ENCODE measurements at regions not wholly inside any gene's neighbourhood (a gene's known extent, or its start where the extent isn't known, plus 50 kb on each side); places are given as distances from the start of the nearest gene placed in this dataset.

DNA sequence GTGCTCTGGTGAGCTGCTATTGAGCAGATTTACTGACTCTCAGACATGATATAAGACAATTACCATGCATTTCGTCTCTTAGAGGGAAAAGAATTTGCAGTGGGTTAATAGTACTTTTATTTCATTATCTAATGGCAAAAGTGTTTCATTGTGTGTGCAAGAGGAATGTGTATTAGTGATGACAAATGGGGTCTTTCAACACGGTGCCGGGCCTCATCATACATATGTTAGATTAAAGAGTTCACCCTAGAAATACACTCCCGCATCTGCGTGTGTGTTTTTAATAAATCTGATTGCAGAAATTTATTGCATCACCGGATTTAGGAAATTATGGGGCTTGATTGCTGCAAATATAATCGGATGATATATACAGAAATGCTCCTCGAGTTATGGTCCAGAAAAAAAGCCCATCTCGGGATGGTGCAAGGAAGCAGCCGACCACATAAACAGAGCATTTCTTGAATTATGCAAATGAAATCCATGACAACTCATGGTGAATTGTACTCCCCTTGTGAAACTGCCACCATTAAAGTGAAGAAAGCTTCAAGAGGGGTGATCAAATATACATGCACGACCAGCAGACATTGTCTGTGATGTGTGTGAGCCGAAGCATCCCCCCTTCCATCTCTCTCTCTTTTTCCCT lies 156.0 kb downstream of the PHETA1 start:
- peaks cover 3% of the 10 kb centered on the region for H3K27me3 Mint-ChIP-seq (ENCODE audit: low read depth)
- DNase-seq, result no peak
- H3K27ac Mint-ChIP-seq, result no peak overlapping the region
- ATAC-seq, result no peak
- H3K36me3 Mint-ChIP-seq (ENCODE audit: low read depth), result no peaks in the 10 kb centered on the region
- POLR2A ChIA-PET, result no interaction called here
- no peaks in the 10 kb centered on the region for H3K9me3 Mint-ChIP-seq (ENCODE audit: insufficient read depth)
- no peaks in the 10 kb centered on the region for H3K4me1 Mint-ChIP-seq (ENCODE audit: low read depth)
- CTCF ChIA-PET, result no interaction called here
- no peak overlapping the region for H3K4me3 Mint-ChIP-seq

GRCh38 chr12:111211910-111212757 lies 156.8 kb downstream of the PHETA1 start:
- Mint-ChIP-seq H3K27ac (no peak overlapping the region), H3K36me3 (ENCODE audit: low read depth) (no peaks in the 10 kb centered on the region), H3K4me3 (no peak overlapping the region), H3K27me3 (ENCODE audit: low read depth) (peaks cover 5% of the 10 kb centered on the region), H3K4me1 (ENCODE audit: low read depth) (no peaks in the 10 kb centered on the region), H3K9me3 (ENCODE audit: insufficient read depth) (no peaks in the 10 kb centered on the region)
- no peak for ATAC-seq
- peak; percentile 33 for DNase-seq
- POLR2A ChIA-PET, result no interaction called here
- CTCF ChIA-PET, result interaction anchor here (0.7 kb wide), 1 partner anchor 291 kb away, joined by 3 read pairs; no protein-coding TSS in a partner anchor

DNA sequence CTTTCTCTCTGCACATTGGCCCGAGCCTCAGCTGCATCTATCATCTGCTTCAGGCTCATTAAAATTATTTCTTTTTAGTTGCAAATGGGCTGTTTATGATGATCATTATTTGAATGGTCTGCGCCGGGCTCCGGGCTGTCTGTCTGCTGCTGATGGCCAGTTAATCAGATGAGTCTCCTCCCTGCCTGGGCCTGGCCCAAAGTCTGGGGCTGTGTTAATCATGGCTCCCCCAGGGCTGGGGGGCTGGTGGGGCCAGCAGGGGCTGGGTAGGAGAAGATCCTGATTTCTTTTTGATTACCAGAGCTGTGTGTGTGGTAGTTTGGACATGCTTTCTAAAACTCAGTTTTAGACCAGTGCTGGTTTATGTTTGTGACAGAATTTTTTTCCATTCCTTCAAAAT lies 159.1 kb downstream of the PHETA1 start:
- ATAC-seq, result no peak
- Mint-ChIP-seq H3K36me3 (ENCODE audit: low read depth) (no peaks in the 10 kb centered on the region), H3K4me1 (ENCODE audit: low read depth) (no peaks in the 10 kb centered on the region), H3K27ac (no peak overlapping the region), H3K27me3 (ENCODE audit: low read depth) (peaks cover 12% of the 10 kb centered on the region), H3K4me3 (no peak overlapping the region), H3K9me3 (ENCODE audit: insufficient read depth) (no peaks in the 10 kb centered on the region)
- no peak for DNase-seq
- CTCF ChIA-PET, result no interaction called here
- POLR2A ChIA-PET, result no interaction called here

DNA sequence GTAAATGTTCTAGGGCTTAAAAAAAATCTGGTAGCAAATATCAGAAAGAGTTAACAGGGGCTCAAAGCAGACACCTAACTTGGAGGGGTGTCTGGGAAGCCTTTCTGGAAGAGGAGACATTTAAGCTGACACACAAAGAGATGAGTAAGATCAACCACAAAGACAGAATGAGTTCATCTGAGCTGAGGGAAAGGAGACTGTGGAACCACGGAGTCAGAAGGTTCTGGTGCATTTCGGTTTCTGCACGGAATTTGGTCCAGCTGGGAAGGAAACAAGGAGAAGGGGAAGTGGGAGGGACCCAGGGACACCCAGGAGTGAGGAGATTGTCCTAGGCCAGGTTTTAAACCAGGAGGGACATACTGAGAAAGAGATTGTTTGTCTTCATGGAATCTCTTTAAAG lies 161.1 kb downstream of the PHETA1 start:
- H3K4me1 Mint-ChIP-seq (ENCODE audit: low read depth), result peaks cover 7% of the 10 kb centered on the region
- no peaks in the 10 kb centered on the region for H3K36me3 Mint-ChIP-seq (ENCODE audit: low read depth)
- ATAC-seq, result no peak
- no peaks in the 10 kb centered on the region for H3K9me3 Mint-ChIP-seq (ENCODE audit: insufficient read depth)
- no peak overlapping the region for H3K4me3 Mint-ChIP-seq
- POLR2A ChIA-PET, result no interaction called here
- no peak for DNase-seq
- H3K27ac Mint-ChIP-seq, result no peak overlapping the region
- CTCF ChIA-PET, result no interaction called here
- peaks cover 12% of the 10 kb centered on the region for H3K27me3 Mint-ChIP-seq (ENCODE audit: low read depth)

GRCh38 chr12:111204788-111205241 lies 164.1 kb downstream of the PHETA1 start:
- Mint-ChIP-seq H3K4me3 (no peak overlapping the region), H3K9me3 (ENCODE audit: insufficient read depth) (no peaks in the 10 kb centered on the region), H3K4me1 (ENCODE audit: low read depth) (peaks cover 26% of the 10 kb centered on the region), H3K36me3 (ENCODE audit: low read depth) (no peaks in the 10 kb centered on the region), H3K27me3 (ENCODE audit: low read depth) (peaks cover 21% of the 10 kb centered on the region), H3K27ac (no peak overlapping the region)
- no peak for DNase-seq
- ATAC-seq, result no peak
- ChIA-PET POLR2A (no interaction called here), CTCF (no interaction called here)

DNA sequence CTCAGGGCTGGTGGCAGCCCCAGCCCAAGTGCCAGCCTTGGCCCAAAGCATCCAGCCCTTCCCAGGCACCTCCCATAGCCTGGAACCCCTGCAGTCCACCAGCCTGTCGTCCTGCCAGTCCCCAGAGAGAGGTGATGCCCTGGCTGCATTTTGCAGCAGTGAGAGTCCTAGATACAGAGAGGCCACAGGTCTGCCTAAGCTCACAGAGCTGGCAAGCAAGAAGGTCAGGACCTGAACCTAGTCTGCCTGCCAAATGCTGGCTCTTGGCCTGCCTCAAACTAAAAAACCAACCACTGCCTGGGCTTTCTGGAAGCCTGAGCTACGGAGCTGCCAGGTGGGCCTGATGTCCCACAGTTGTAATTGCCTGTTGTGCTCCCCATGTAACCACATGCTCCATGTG lies 164.9 kb downstream of the PHETA1 start:
- ChIA-PET CTCF (no interaction called here), POLR2A (no interaction called here)
- Mint-ChIP-seq H3K36me3 (ENCODE audit: low read depth) (no peaks in the 10 kb centered on the region), H3K4me3 (no peak overlapping the region), H3K4me1 (ENCODE audit: low read depth) (peaks cover 26% of the 10 kb centered on the region), H3K9me3 (ENCODE audit: insufficient read depth) (no peaks in the 10 kb centered on the region), H3K27ac (no peak overlapping the region), H3K27me3 (ENCODE audit: low read depth) (peaks cover 25% of the 10 kb centered on the region)
- DNase-seq (no peak), ATAC-seq (no peak)

- ATAC-seq, result no peak
- H3K4me3 Mint-ChIP-seq, result no peak overlapping the region
- ChIA-PET CTCF (no interaction called here), POLR2A (no interaction called here)
- peaks cover 26% of the 10 kb centered on the region for H3K4me1 Mint-ChIP-seq (ENCODE audit: low read depth)
- H3K36me3 Mint-ChIP-seq (ENCODE audit: low read depth), result no peaks in the 10 kb centered on the region
- H3K27ac Mint-ChIP-seq, result no peak overlapping the region
- H3K9me3 Mint-ChIP-seq (ENCODE audit: insufficient read depth), result no peaks in the 10 kb centered on the region
- DNase-seq, result no peak
- peaks cover 25% of the 10 kb centered on the region for H3K27me3 Mint-ChIP-seq (ENCODE audit: low read depth)
Observed at GRCh38 chr12:111203446-111203845, 165.4 kb downstream of the PHETA1 start.

DNA sequence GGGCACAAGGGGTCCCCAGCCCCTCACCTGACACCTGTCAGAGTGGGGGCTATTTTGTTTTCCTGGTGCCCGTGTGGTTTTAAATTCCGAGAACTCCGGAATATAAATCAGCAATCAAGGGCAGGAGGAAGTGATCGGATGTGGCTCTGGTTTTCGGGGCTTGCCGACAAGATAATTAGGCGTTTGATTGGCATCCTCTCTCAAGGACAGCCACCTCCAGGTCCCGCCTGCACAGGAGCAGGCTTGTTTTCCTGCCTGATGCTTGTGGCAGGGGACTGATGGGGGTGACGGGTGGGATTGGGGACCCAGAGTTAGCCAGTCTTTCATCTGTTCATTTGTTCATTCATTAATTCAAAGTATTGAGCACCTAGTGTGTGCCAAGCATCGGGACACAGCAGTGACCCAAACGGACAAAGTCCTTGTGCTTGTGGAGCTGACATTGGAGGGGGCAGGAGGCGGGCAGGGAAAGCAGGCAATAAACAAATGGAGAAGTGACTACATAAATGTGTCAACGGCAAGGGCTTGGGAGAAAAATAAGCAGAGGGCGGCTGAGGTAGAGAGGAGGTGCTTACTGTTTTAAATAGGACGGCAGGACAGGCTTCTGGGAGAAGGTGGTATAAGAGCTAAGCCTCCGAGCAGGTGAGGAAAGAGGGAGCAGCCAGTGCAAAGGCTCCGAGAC lies 166.5 kb downstream of the PHETA1 start:
- Mint-ChIP-seq H3K27ac (peak overlapping the region; percentile 64), H3K4me3 (peak overlapping the region; percentile 1), H3K4me1 (ENCODE audit: low read depth) (peaks cover 26% of the 10 kb centered on the region), H3K36me3 (ENCODE audit: low read depth) (no peaks in the 10 kb centered on the region), H3K27me3 (ENCODE audit: low read depth) (peaks cover 22% of the 10 kb centered on the region), H3K9me3 (ENCODE audit: insufficient read depth) (no peaks in the 10 kb centered on the region)
- ChIA-PET CTCF (no interaction called here), POLR2A (no interaction called here)
- ATAC-seq (peak; percentile 66), DNase-seq (peak; percentile 66)

DNA sequence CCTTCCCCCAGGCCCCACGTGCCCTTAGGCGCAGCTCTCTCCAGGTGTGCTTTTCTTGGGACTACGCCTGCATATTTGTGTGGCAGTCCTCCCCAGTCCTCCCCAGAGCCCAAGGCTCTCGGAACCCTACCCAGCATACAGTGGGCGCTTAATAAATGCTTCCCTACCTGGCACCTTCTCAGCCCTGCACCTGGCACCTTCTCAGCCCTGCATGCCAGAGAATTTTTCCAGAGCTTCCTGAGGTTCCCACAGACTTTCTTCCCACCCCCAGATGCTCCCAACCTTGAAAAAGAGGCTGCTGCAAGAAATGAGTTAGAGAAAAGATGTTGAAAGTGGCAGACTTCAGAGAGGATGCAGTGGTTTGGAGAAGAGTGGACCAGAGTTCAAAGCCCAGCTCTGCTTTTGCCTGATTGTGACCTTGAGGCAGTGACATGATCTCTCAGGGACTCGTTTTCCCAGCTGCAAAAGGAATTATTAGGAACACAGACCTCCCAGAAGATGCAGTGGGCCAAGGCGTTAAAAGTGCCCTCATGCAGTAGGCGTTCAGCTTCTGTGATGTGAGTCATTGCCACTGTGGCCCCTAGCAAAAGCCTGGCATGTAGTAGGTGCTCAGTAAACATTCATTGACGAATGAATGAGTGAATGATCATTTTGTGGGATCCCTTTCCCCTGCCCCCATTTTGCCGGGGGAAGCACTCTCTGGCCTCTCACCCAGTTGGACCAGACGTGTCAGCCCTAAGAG lies 167.2 kb downstream of the PHETA1 start:
- H3K4me1 Mint-ChIP-seq (ENCODE audit: low read depth), result peaks cover 28% of the 10 kb centered on the region

GRCh38 chr12:111201036-111201435 lies 167.9 kb downstream of the PHETA1 start:
- no peaks in the 10 kb centered on the region for H3K9me3 Mint-ChIP-seq (ENCODE audit: insufficient read depth)
- CTCF ChIA-PET, result no interaction called here
- H3K4me3 Mint-ChIP-seq, result no peak overlapping the region
- peaks cover 34% of the 10 kb centered on the region for H3K4me1 Mint-ChIP-seq (ENCODE audit: low read depth)
- H3K36me3 Mint-ChIP-seq (ENCODE audit: low read depth), result no peaks in the 10 kb centered on the region
- H3K27ac Mint-ChIP-seq, result no peak overlapping the region
- no peak for ATAC-seq
- POLR2A ChIA-PET, result interaction anchor here (0.5 kb wide), 1 partner anchor 361 kb away, joined by 3 read pairs; no protein-coding TSS in a partner anchor
- DNase-seq, result no peak
- peaks cover 27% of the 10 kb centered on the region for H3K27me3 Mint-ChIP-seq (ENCODE audit: low read depth)

More for the DNA sequence above, 167.2 kb downstream of the PHETA1 start:
- Mint-ChIP-seq H3K36me3 (ENCODE audit: low read depth) (no peaks in the 10 kb centered on the region), H3K27me3 (ENCODE audit: low read depth) (peaks cover 25% of the 10 kb centered on the region), H3K27ac (peak overlapping the region; percentile 64), H3K9me3 (ENCODE audit: insufficient read depth) (no peaks in the 10 kb centered on the region), H3K4me3 (no peak overlapping the region)
- ChIA-PET POLR2A (interaction anchor here (0.5 kb wide), 1 partner anchor 361 kb away, joined by 3 read pairs; no protein-coding TSS in a partner anchor), CTCF (no interaction called here)
- ATAC-seq (peak; percentile 45), DNase-seq (no peak)

DNA sequence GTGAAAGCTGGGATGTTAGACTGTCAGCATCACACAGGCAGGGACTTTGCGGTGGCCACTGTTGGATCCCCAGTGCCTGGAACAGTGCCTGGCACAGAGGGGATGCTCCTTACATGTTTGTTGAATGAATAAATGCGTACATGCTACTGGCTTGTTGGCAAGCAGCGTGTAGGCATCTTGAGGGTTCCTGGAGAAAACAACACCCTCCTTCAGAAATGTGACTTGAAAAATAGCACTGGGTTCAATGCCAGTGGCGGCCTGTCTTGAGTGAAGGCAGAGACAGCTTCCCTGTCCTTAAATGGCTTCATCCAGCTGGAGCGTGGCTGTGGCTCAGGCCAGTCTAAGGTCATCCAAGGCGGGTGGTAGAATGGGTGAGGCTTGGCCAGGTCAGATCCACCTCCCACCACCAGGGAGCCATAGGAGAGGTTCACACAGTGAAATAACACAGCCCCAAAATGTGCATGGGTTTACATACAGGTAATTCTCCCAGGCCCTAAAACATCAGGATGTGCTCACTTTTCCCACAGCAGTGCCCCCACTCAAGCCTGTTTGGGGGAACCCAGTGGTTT lies 171.4 kb downstream of the PHETA1 start:
- no peak overlapping the region for H3K4me3 Mint-ChIP-seq
- ChIA-PET CTCF (no interaction called here), POLR2A (no interaction called here)
- DNase-seq (no peak), ATAC-seq (no peak)
- no peaks in the 10 kb centered on the region for H3K9me3 Mint-ChIP-seq (ENCODE audit: insufficient read depth)
- no peak overlapping the region for H3K27ac Mint-ChIP-seq
- peaks cover 29% of the 10 kb centered on the region for H3K4me1 Mint-ChIP-seq (ENCODE audit: low read depth)
- no peaks in the 10 kb centered on the region for H3K36me3 Mint-ChIP-seq (ENCODE audit: low read depth)
- H3K27me3 Mint-ChIP-seq (ENCODE audit: low read depth), result peaks cover 26% of the 10 kb centered on the region
